Right lobe of liver (tissue), 4 donors: ENCODE measurements at regions not wholly inside any gene's neighbourhood (a gene's known extent, or its start where the extent isn't known, plus 50 kb on each side); places are given as distances from the start of the nearest gene placed in this dataset.

ENCODE experiments used
- POLR2A ChIP-seq: fragments of 450-650 bp; IDR thresholded peaks from one replicate; pipeline ENCODE4 v1.6.1; 2017; ENCODE audit warnings: antibody characterized with exemption, mild to moderate bottlenecking
- TF ChIP-seq, protein P1 (sequence below), 4 donors: fragments of 200-600 bp in 3 of 4; fragments of 450-650 bp in 1 of 4; IDR thresholded peaks; one replicate each; pipeline versions ENCODE4 v1.5.1 to v1.8.0; 2016 to 2022; ENCODE audit warnings: antibody characterized with exemption in 4 of 4, mild to moderate bottlenecking in 2 of 4
- donor health status: DM: no; HTN: no; CAD: no.
- donor health status: DM: no; HTN: no; CAD: no.
- donor health status: DM: no; HTN: yes; CAD: no.

DNA sequence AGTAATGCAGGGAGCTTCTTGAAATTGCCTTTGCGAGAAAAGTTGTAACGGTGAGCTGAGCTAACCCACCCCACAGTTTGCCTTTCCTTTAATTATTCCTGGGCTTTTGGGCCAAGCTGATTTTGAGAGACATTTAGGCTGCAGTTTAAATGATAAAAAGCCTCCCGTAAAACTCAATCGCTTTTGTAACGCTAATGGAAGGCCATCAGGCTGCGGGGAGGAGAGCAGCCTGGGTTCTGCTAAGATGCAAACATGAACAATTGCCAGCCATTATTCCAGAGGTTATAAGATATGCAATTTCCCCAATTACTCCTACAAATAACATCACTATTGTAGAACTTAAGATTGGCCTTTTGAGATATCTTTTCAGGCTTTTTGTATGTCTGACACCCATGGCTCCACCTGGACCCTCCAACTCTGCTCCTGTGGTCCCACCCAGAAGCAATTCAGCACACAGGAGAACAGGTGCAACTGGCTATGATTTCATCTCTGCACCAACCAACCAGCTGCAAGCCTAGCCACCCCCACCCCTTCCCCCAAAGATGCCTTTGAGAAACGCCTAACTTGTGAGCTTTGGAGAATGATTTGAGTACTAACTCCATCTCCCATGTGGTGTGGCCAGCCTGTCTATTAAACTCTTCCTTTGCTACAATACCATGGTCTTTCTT is 108.2 kb upstream of the FAM9C start:
- TF ChIP-seq, protein P1, sequence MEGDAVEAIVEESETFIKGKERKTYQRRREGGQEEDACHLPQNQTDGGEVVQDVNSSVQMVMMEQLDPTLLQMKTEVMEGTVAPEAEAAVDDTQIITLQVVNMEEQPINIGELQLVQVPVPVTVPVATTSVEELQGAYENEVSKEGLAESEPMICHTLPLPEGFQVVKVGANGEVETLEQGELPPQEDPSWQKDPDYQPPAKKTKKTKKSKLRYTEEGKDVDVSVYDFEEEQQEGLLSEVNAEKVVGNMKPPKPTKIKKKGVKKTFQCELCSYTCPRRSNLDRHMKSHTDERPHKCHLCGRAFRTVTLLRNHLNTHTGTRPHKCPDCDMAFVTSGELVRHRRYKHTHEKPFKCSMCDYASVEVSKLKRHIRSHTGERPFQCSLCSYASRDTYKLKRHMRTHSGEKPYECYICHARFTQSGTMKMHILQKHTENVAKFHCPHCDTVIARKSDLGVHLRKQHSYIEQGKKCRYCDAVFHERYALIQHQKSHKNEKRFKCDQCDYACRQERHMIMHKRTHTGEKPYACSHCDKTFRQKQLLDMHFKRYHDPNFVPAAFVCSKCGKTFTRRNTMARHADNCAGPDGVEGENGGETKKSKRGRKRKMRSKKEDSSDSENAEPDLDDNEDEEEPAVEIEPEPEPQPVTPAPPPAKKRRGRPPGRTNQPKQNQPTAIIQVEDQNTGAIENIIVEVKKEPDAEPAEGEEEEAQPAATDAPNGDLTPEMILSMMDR (IDR thresholded peaks at IDR 0.05), result no peak
- no peak for TF ChIP-seq POLR2A
